Karpas-422 (cell line): ENCODE measurements at regions not wholly inside any gene's neighbourhood (a gene's known extent, or its start where the extent isn't known, plus 50 kb on each side); places are given as distances from the start of the nearest gene placed in this dataset.

Source experiments
- DNase-seq: peaks from one replicate; pipeline ENCODE4 v3.0.0-alpha.2; 2015
- H2AFZ ChIP-seq: fragments of 200-600 bp; sonication (generic); 2 replicates; pipeline ENCODE4 v1.6.1; 2014; ENCODE audit warnings: antibody characterized with exemption, low read length, mixed read lengths
- H3K27ac ChIP-seq: fragments of 200-600 bp; sonication (generic); 2 replicates; pipeline ENCODE4 v1.5.1; 2014; ENCODE audit warnings: mild to moderate bottlenecking, low read length, moderate library complexity
- H3K27me3 ChIP-seq: fragments of 200-600 bp; sonication (generic); 2 replicates; pipeline ENCODE4 v1.6.1; 2014; ENCODE audit warnings: low read length, mixed read lengths
- H3K36me3 ChIP-seq: fragments of 200-600 bp; sonication (generic); 2 replicates; pipeline ENCODE4 v1.6.1; 2014; ENCODE audit warnings: low read length, mixed read lengths; ENCODE audit not compliant: insufficient read depth
- H3K4me1 ChIP-seq: fragments of 200-600 bp; sonication (generic); 2 replicates; pipeline ENCODE4 v1.6.1; 2014; ENCODE audit warnings: mild to moderate bottlenecking, low read length, mixed read lengths
- H3K4me2 ChIP-seq: fragments of 200-600 bp; sonication (generic); 2 replicates; pipeline ENCODE4 v1.6.1; 2014; ENCODE audit warnings: low read length, low read depth, mild to moderate bottlenecking; ENCODE audit not compliant: poor library complexity, severe bottlenecking
- H3K4me3 ChIP-seq: fragments of 200-600 bp; sonication (generic); 2 replicates; pipeline ENCODE4 v1.5.1; 2014; ENCODE audit warnings: mild to moderate bottlenecking, antibody characterized with exemption, low read length, mixed read lengths
- H3K79me2 ChIP-seq: fragments of 200-600 bp; sonication (generic); 2 replicates; pipeline ENCODE4 v1.6.1; 2014; ENCODE audit warnings: mild to moderate bottlenecking, low read length, mixed read lengths
- H3K9ac ChIP-seq: fragments of 200-600 bp; sonication (generic); 2 replicates; pipeline ENCODE4 v1.6.0; 2014; ENCODE audit warnings: low read length
- H3K9me2 ChIP-seq: fragments of 200-600 bp; sonication (generic), shearing (Covaris generic); replicated peaks from 2 replicates; pipeline ENCODE4 v1.6.0; 2014; ENCODE audit warnings: mild to moderate bottlenecking, low read length, moderate library complexity; ENCODE audit not compliant: insufficient read depth
- H3K9me3 ChIP-seq: fragments of 300-700, 200-600 bp; sonication (generic); 2 replicates; pipeline ENCODE4 v1.6.1; 2014; ENCODE audit warnings: low read length, mixed read lengths
- H4K20me1 ChIP-seq: fragments of 200-600 bp; sonication (generic); 2 replicates; pipeline ENCODE4 v1.6.1; 2014; ENCODE audit warnings: mild to moderate bottlenecking, antibody characterized with exemption, low read length, low read depth; ENCODE audit not compliant: insufficient read depth

DNA sequence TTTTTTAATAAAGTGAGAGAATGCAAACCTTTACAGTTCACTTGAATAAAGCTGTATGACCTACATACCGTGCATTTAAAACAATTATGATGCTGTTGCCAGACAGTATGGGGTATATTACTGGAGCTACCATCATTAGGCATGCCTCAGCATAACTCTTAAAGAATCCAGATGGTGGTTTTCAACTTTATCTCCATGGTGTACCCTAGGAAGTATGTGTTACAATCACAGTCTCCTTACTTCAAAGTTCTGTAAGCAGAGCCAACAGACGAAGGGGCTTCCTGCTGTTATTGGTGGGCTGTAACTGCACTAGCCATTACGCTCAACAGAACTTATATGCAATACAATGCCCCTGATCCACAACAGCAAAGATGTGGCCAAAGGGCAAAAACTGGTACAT, 803.3 kb downstream of the DTWD2 start:
- Histone ChIP-seq H3K79me2 (no peaks in the 10 kb centered on the region), H3K27me3 (no peaks in the 10 kb centered on the region), H3K27ac (no peak overlapping the region), H3K4me1 (no peaks in the 10 kb centered on the region), H3K9ac (no peak overlapping the region), H3K36me3 (no peaks in the 10 kb centered on the region), H2AFZ (no peak overlapping the region), H3K9me3 (peaks cover 5% of the 10 kb centered on the region), H4K20me1 (no peaks in the 10 kb centered on the region), H3K4me2 (no peak overlapping the region), H3K4me3 (no peak overlapping the region), H3K9me2 (no peaks in the 10 kb centered on the region; the same call in 1 of the 2 replicates)
- no peak for DNase-seq

- DNase-seq, result no peak
- H3K4me2 ChIP-seq, result no peak overlapping the region
These were observed 812.2 kb downstream of the DTWD2 start for GRCh38 chr5:118176146-118176545.

GRCh38 chr5:118174671-118175070, 813.7 kb downstream of the DTWD2 start:
- Histone ChIP-seq H3K79me2 (no peaks in the 10 kb centered on the region), H3K4me2 (no peak overlapping the region), H3K36me3 (no peaks in the 10 kb centered on the region), H2AFZ (no peak overlapping the region), H3K9ac (no peak overlapping the region), H3K27ac (no peak overlapping the region), H3K9me2 (no peaks in the 10 kb centered on the region), H3K9me3 (0 out of 2 replicates have a peak, but pooled peaks cover 8% of the 10 kb centered on the region), H3K27me3 (no peaks in the 10 kb centered on the region), H3K4me1 (no peaks in the 10 kb centered on the region), H3K4me3 (no peak overlapping the region), H4K20me1 (no peaks in the 10 kb centered on the region)
- no peak for DNase-seq

More at GRCh38 chr5:118176146-118176545, 812.2 kb downstream of the DTWD2 start:
- Histone ChIP-seq H3K36me3 (no peaks in the 10 kb centered on the region), H3K9me3 (0 out of 2 replicates have a peak, but pooled peaks cover 8% of the 10 kb centered on the region), H3K9ac (no peak overlapping the region), H2AFZ (no peak overlapping the region), H4K20me1 (no peaks in the 10 kb centered on the region), H3K27ac (no peak overlapping the region), H3K4me1 (no peaks in the 10 kb centered on the region), H3K4me3 (no peak overlapping the region), H3K27me3 (no peaks in the 10 kb centered on the region), H3K79me2 (no peaks in the 10 kb centered on the region), H3K9me2 (no peaks in the 10 kb centered on the region)

GRCh38 chr5:118173340-118173739, 815.0 kb downstream of the DTWD2 start:
- Histone ChIP-seq H3K27ac (no peak overlapping the region), H4K20me1 (no peaks in the 10 kb centered on the region), H3K9me2 (no peaks in the 10 kb centered on the region), H3K4me3 (no peak overlapping the region), H3K9ac (no peak overlapping the region), H2AFZ (no peak overlapping the region), H3K4me2 (no peak overlapping the region), H3K36me3 (no peaks in the 10 kb centered on the region), H3K27me3 (no peaks in the 10 kb centered on the region), H3K4me1 (no peaks in the 10 kb centered on the region), H3K79me2 (no peaks in the 10 kb centered on the region), H3K9me3 (0 out of 2 replicates have a peak, but pooled peaks cover 5% of the 10 kb centered on the region)
- no peak for DNase-seq

- no peaks in the 10 kb centered on the region for H3K4me1 ChIP-seq
- no peak overlapping the region for H3K9ac ChIP-seq
- no peaks in the 10 kb centered on the region for H3K79me2 ChIP-seq
- no peak for DNase-seq
- no peak overlapping the region for H3K4me3 ChIP-seq
- no peaks in the 10 kb centered on the region for H3K27me3 ChIP-seq
- H3K4me2 ChIP-seq, result no peak overlapping the region
- H3K9me2 ChIP-seq, result no peaks in the 10 kb centered on the region
- no peaks in the 10 kb centered on the region for H3K9me3 ChIP-seq
- H3K36me3 ChIP-seq, result no peaks in the 10 kb centered on the region
- no peak overlapping the region for H2AFZ ChIP-seq
- H3K27ac ChIP-seq, result no peak overlapping the region
- no peaks in the 10 kb centered on the region for H4K20me1 ChIP-seq
These were observed 822.7 kb downstream of the DTWD2 start for GRCh38 chr5:118165619-118166018.

- H3K4me2 ChIP-seq, result no peak overlapping the region
- no peak overlapping the region for H2AFZ ChIP-seq
- no peaks in the 10 kb centered on the region for H4K20me1 ChIP-seq
- H3K27me3 ChIP-seq, result no peaks in the 10 kb centered on the region
- no peak overlapping the region for H3K27ac ChIP-seq
- H3K9me3 ChIP-seq, result no peaks in the 10 kb centered on the region
- no peaks in the 10 kb centered on the region for H3K9me2 ChIP-seq
- H3K79me2 ChIP-seq, result no peaks in the 10 kb centered on the region
- no peaks in the 10 kb centered on the region for H3K4me1 ChIP-seq
- no peak for DNase-seq
- no peak overlapping the region for H3K4me3 ChIP-seq
- H3K9ac ChIP-seq, result no peak overlapping the region
- H3K36me3 ChIP-seq, result no peaks in the 10 kb centered on the region
These were observed 832.2 kb downstream of the DTWD2 start for GRCh38 chr5:118156181-118156580.

- Histone ChIP-seq H3K4me1 (no peaks in the 10 kb centered on the region), H3K27me3 (no peaks in the 10 kb centered on the region), H3K4me3 (no peak overlapping the region), H3K79me2 (no peaks in the 10 kb centered on the region), H3K9ac (no peak overlapping the region), H4K20me1 (no peaks in the 10 kb centered on the region), H3K9me2 (no peaks in the 10 kb centered on the region), H3K27ac (no peak overlapping the region), H3K4me2 (no peak overlapping the region), H2AFZ (no peak overlapping the region), H3K9me3 (peaks cover 4% of the 10 kb centered on the region), H3K36me3 (no peaks in the 10 kb centered on the region)
- DNase-seq, result no peak
These were observed 841.5 kb downstream of the DTWD2 start for GRCh38 chr5:118146824-118147223.

- no peak for DNase-seq
- Histone ChIP-seq H3K27me3 (no peaks in the 10 kb centered on the region), H3K4me1 (no peaks in the 10 kb centered on the region), H3K9me2 (no peaks in the 10 kb centered on the region), H2AFZ (no peak overlapping the region), H3K9ac (no peak overlapping the region), H3K27ac (no peak overlapping the region), H3K4me3 (no peak overlapping the region), H3K4me2 (no peak overlapping the region), H4K20me1 (no peaks in the 10 kb centered on the region), H3K9me3 (peaks cover 4% of the 10 kb centered on the region), H3K79me2 (no peaks in the 10 kb centered on the region), H3K36me3 (no peaks in the 10 kb centered on the region)
These were observed 843.8 kb downstream of the DTWD2 start for GRCh38 chr5:118144540-118144939.

DNA sequence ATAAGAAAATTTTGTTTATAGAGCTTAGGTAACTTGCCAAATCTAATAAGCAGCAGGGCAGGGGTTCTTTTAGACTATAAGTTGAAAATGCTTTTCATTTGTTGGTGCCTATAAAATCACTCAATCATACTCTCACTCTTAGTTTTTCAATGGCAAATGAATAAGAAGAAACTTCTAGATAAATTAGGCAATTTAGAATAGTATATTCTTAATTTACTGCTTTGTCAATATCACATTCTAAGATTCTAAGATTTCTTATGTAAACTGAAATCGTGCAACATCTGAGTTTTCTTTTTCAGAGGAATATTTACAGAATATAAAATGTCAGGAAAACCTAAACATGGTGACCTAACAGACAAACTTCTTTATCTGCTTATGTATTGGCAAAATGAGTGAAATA, 849.0 kb downstream of the DTWD2 start:
- Histone ChIP-seq H3K27me3 (no peaks in the 10 kb centered on the region), H3K27ac (no peak overlapping the region), H3K4me3 (no peak overlapping the region), H3K9ac (no peak overlapping the region), H3K9me3 (peaks cover 4% of the 10 kb centered on the region; the same call in 1 of the 2 replicates), H4K20me1 (no peaks in the 10 kb centered on the region), H3K36me3 (no peaks in the 10 kb centered on the region), H2AFZ (no peak overlapping the region), H3K79me2 (no peaks in the 10 kb centered on the region), H3K4me2 (no peak overlapping the region), H3K4me1 (no peaks in the 10 kb centered on the region), H3K9me2 (no peaks in the 10 kb centered on the region)
- DNase-seq, result no peak
